Fibroblast of gingiva (primary cell): ENCODE measurements at regions not wholly inside any gene's neighbourhood (a gene's known extent, or its start where the extent isn't known, plus 50 kb on each side); places are given as distances from the start of the nearest gene placed in this dataset.
A peak's percentile ranks its signal among the peaks of the same experiment; 100 is the strongest.
"Not testable (repeated sequence)": the region's sequence is repeated elsewhere in the genome, so short reads cannot be mapped to it uniquely, and the experiment has no call there.

Source experiments
- DNase-seq: peaks from one replicate; pipeline ENCODE4 v3.0.0-alpha.2; 2011; ENCODE audit warnings: low read depth

- no peak for DNase-seq
These were observed 279.9 kb upstream of the MKLN1 start for GRCh38 chr7:131047651-131048304.

- DNase-seq: no peak
These were observed 276.4 kb upstream of the MKLN1 start for GRCh38 chr7:131051304-131051703.

- DNase-seq: no peak
These were observed 275.3 kb upstream of the MKLN1 start for GRCh38 chr7:131052285-131052904.

GRCh38 chr7:131056007-131056406 is 271.7 kb upstream of the MKLN1 start:
- DNase-seq: no peak

- peak; percentile 77 for DNase-seq
These were observed 270.5 kb upstream of the MKLN1 start for GRCh38 chr7:131057015-131057793.

GRCh38 chr7:131057794-131058070 is 269.9 kb upstream of the MKLN1 start:
- no peak for DNase-seq

- DNase-seq: not testable (repeated sequence)
These were observed 269.0 kb upstream of the MKLN1 start for GRCh38 chr7:131058561-131059288.

- not testable (repeated sequence) for DNase-seq
These were observed 268.3 kb upstream of the MKLN1 start for GRCh38 chr7:131059401-131059800.

GRCh38 chr7:131061158-131061557 is 266.5 kb upstream of the MKLN1 start:
- DNase-seq: no peak

GRCh38 chr7:131061818-131062217 is 265.9 kb upstream of the MKLN1 start:
- no peak for DNase-seq

GRCh38 chr7:131066635-131067034 is 261.0 kb upstream of the MKLN1 start:
- peak; percentile 44 for DNase-seq

- no peak for DNase-seq
These were observed 260.5 kb upstream of the MKLN1 start for GRCh38 chr7:131067220-131067619.

GRCh38 chr7:131068604-131069021 is 259.1 kb upstream of the MKLN1 start:
- peak; percentile 22 for DNase-seq

- peak; percentile 90 for DNase-seq
These were observed 255.7 kb upstream of the MKLN1 start for GRCh38 chr7:131071786-131072504.

- peak; percentile 49 for DNase-seq
These were observed 255.1 kb upstream of the MKLN1 start for GRCh38 chr7:131072505-131073091.

- no peak for DNase-seq
These were observed 253.6 kb upstream of the MKLN1 start for GRCh38 chr7:131074043-131074442.

GRCh38 chr7:131074585-131074984 is 253.1 kb upstream of the MKLN1 start:
- no peak for DNase-seq

GRCh38 chr7:131075406-131075805 is 252.3 kb upstream of the MKLN1 start:
- no peak for DNase-seq

GRCh38 chr7:131076032-131076431 is 251.6 kb upstream of the MKLN1 start:
- DNase-seq: peak; percentile 33

- DNase-seq: peak; percentile 30
These were observed 250.9 kb upstream of the MKLN1 start for GRCh38 chr7:131076711-131077181.

- no peak for DNase-seq
These were observed 249.9 kb upstream of the MKLN1 start for GRCh38 chr7:131077735-131078134.
